ENCODE measurements at regions not wholly inside any gene's neighbourhood (a gene's known extent, or its start where the extent isn't known, plus 50 kb on each side); places are given as distances from the start of the nearest gene placed in this dataset.

DNA sequence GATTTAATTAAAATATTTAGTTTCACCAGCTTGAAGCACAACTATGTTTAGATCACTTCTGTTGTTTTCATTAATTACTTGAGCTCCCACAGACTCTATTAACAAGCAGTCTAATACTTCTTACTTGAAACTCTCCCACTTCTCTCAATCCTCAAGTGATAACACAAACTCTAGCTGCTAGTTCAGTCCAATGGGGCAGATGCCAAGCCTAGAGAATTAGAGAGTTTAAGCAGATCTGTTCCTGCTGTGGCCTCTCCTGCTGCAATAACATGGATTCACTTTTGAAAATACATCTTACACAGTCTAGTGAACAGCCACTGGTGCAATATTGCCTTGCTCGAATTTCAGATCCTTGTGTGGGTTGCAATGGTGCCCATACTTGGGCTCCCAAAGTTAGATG lies 566.4 kb upstream of the SGO1 start (continued):
- no peak for TF ChIP-seq SIN3A (conservative IDR thresholded peaks at IDR 0.05 in 1 of 2, IDR thresholded peaks at IDR 0.05 in 1 of 2; ENCODE audit: low read depth in 1 of 2, low read length in 2 of 2)

DNA sequence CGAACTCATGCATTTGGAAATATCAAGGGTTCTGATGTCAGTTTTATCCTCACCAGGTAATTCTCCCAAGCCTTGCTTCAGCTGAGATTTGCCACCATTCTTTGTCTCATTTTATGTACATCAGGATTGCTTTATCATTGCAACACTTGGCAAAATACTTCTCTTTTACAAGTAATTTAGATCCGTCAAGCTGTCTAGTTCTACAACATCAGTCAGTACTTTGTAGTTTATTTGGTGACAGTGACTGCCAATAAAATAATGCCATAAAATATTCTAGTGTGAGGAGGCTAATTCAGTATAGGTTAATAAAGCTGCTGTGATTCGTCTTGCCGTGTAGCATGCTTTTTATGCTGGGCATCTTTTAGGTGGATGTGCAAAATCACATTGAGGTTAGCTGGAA lies 565.3 kb upstream of the SGO1 start:
- no peak overlapping the region for H2BK20ac ChIP-seq (ENCODE audit: low read length)
- H3K79me2 ChIP-seq (ENCODE audit: control insufficient read depth in 1 of 2, insufficient read depth in 2 of 2, low read length in 2 of 2), result no peaks in the 10 kb centered on the region
- no peak overlapping the region for H3K9ac ChIP-seq (replicated peaks in 1 of 4; ENCODE audit: extremely low read depth in 1 of 4, low read depth in 3 of 4, low read length in 3 of 4)
- no peaks in the 10 kb centered on the region for H3K79me1 ChIP-seq (ENCODE audit: low read depth, low read length)
- H2AFZ ChIP-seq (ENCODE audit: low read length), result no peak overlapping the region
- H3K4me1 ChIP-seq (replicated peaks in 1 of 4; ENCODE audit: control insufficient read depth in 3 of 4, insufficient read depth in 4 of 4, low read length in 3 of 4), result no peaks in the 10 kb centered on the region
- H4K20me1 ChIP-seq (replicated peaks in 1 of 2; ENCODE audit: control insufficient read depth in 1 of 2, insufficient read depth in 2 of 2, low read length in 2 of 2), result no peaks in the 10 kb centered on the region
- DNase-seq (ENCODE audit: low read depth in 1 of 2, low spot score in 2 of 2) (no peak), FAIRE-seq (no peak)
- no peak overlapping the region for H3K56ac ChIP-seq (replicated peaks; ENCODE audit: insufficient read length, low read depth, low read length)
- H3K4me3 ChIP-seq (ENCODE audit: extremely low read depth in 1 of 4, insufficient read depth in 2 of 4, low read depth in 3 of 4, low read length in 4 of 4), result no peak overlapping the region
- H3K14ac ChIP-seq (ENCODE audit: insufficient read length), result no peak overlapping the region
- H3K36me3 ChIP-seq (ENCODE audit: control insufficient read depth in 2 of 4, insufficient read depth in 4 of 4, low read length in 3 of 4), result no peaks in the 10 kb centered on the region
- ChIA-PET POLR2A (ENCODE audit: partially characterized antibody) (no interaction called here), CTCF (ENCODE audit: partially characterized antibody) (no interaction called here)
- no peak overlapping the region for H3K4me2 ChIP-seq (ENCODE audit: insufficient read depth in 1 of 2, low read depth in 2 of 2, low read length in 2 of 2)
- H3K23me2 ChIP-seq (ENCODE audit: low read depth, low read length), result no peaks in the 10 kb centered on the region
- no peak overlapping the region for H3K4ac ChIP-seq (replicated peaks; ENCODE audit: insufficient read length, low read depth, low read length)
- H2AK5ac ChIP-seq (ENCODE audit: low read depth, low read length), result no peak overlapping the region
- no peak overlapping the region for H4K8ac ChIP-seq (ENCODE audit: extremely low read depth, insufficient read depth, low read length)
- no peak overlapping the region for H4K5ac ChIP-seq (ENCODE audit: insufficient read length, low read depth, low read length)
- H3K9me3 ChIP-seq (ENCODE audit: insufficient read depth in 2 of 2, low read depth in 1 of 2, low read length in 1 of 2), result no peaks in the 10 kb centered on the region
- no peak overlapping the region for H3K18ac ChIP-seq (ENCODE audit: extremely low read depth, low read length)
- H2BK5ac ChIP-seq (ENCODE audit: low read depth, low read length), result no peak overlapping the region
- 69% methylated on average over 4 of the region's 4 CpGs; no CpG with 5 or more reads in 1 of the 2 experiments for WGBS, 2 experiments (ENCODE audit: extremely low coverage in 1 of 2, insufficient coverage in 1 of 2, insufficient read length in 1 of 2, insufficient replicate concordance in 2 of 2, low coverage in 1 of 2, low lambda C conversion rate in 2 of 2, missing lambda C conversion rate in 1 of 2)
- H2BK12ac ChIP-seq (ENCODE audit: low read depth, low read length), result no peak overlapping the region
- no peaks in the 10 kb centered on the region for H3K27me3 ChIP-seq (replicated peaks in 1 of 4; ENCODE audit: control insufficient read depth in 3 of 4, extremely low read depth in 1 of 4, insufficient read depth in 3 of 4, low read length in 3 of 4)
- no peak overlapping the region for H2BK120ac ChIP-seq (replicated peaks; ENCODE audit: low read depth, low read length)
- no peak overlapping the region for H4K91ac ChIP-seq (replicated peaks; ENCODE audit: insufficient read length, low read length)
- H3K27ac ChIP-seq (ENCODE audit: low read depth, low read length), result no peak overlapping the region
- H2BK15ac ChIP-seq (ENCODE audit: low read length), result no peak overlapping the region
- H3K23ac ChIP-seq (ENCODE audit: insufficient read length), result no peak overlapping the region
- TF ChIP-seq POLR2A (IDR thresholded peaks at IDR 0.05; ENCODE audit: control extremely low read depth in 1 of 2, low read depth in 2 of 2, low read length in 2 of 2) (no peak), EZH2 (IDR thresholded peaks at IDR 0.05; ENCODE audit: low read depth, low read length, severe bottlenecking) (no peak), BRCA1 (IDR thresholded peaks at IDR 0.05; ENCODE audit: low read depth, low read length) (no peak), SP4 (IDR thresholded peaks at IDR 0.05; ENCODE audit: low read length) (no peak), CREB1 (IDR thresholded peaks at IDR 0.05) (no peak), SP2 (IDR thresholded peaks at IDR 0.05; ENCODE audit: low read length) (no peak), EP300 (IDR thresholded peaks at IDR 0.05; ENCODE audit: borderline replicate concordance in 1 of 2, low read depth in 2 of 2, low read length in 2 of 2) (no peak), JUN (IDR thresholded peaks at IDR 0.05; ENCODE audit: low read depth, low read length) (no peak), POLR2AphosphoS5 (IDR thresholded peaks at IDR 0.05; ENCODE audit: low read depth, low read length) (no peak), TAF7 (optimal IDR thresholded peaks at IDR 0.05; ENCODE audit: borderline replicate concordance, low read depth, low read length) (no peak)
- TF ChIP-seq, protein P1, sequence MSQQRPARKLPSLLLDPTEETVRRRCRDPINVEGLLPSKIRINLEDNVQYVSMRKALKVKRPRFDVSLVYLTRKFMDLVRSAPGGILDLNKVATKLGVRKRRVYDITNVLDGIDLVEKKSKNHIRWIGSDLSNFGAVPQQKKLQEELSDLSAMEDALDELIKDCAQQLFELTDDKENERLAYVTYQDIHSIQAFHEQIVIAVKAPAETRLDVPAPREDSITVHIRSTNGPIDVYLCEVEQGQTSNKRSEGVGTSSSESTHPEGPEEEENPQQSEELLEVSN (IDR thresholded peaks at IDR 0.05), result no peak
